ENCODE measurements at regions not wholly inside any gene's neighbourhood (a gene's known extent, or its start where the extent isn't known, plus 50 kb on each side); places are given as distances from the start of the nearest gene placed in this dataset.

- Histone ChIP-seq H3K9ac (replicated peaks; ENCODE audit: extremely low read depth, insufficient read depth, low read length) (no peak overlapping the region), H3K27ac (ENCODE audit: insufficient read depth, low read depth, low read length) (no peak overlapping the region), H3K79me2 (ENCODE audit: control insufficient read depth, insufficient read depth, low read length) (no peaks in the 10 kb centered on the region), H3K4me2 (ENCODE audit: insufficient read depth, low read length) (no peak overlapping the region), H2AFZ (ENCODE audit: low read depth, low read length) (no peak overlapping the region), H3K36me3 (ENCODE audit: control insufficient read depth in 2 of 2, extremely low read depth in 1 of 2, insufficient read depth in 2 of 2, low read length in 2 of 2) (no peaks in the 10 kb centered on the region), H3K27me3 (ENCODE audit: control insufficient read depth in 2 of 2, insufficient read depth in 2 of 2, low read length in 2 of 2) (no peaks in the 10 kb centered on the region), H3K9me3 (replicated peaks; ENCODE audit: control insufficient read depth, insufficient read depth, low read length) (no peaks in the 10 kb centered on the region), H3K4me3 (replicated peaks in 1 of 3; ENCODE audit: insufficient read depth in 1 of 3, low read depth in 1 of 3, low read length in 3 of 3) (no peak overlapping the region), H3K9me1 (replicated peaks; ENCODE audit: control insufficient read depth, extremely low read depth, insufficient read depth, low read length) (no peaks in the 10 kb centered on the region), H4K20me1 (replicated peaks; ENCODE audit: control insufficient read depth, extremely low read depth, insufficient read depth, low read length) (no peaks in the 10 kb centered on the region), H3K4me1 (ENCODE audit: control insufficient read depth, extremely low read depth, insufficient read depth, low read length) (no peaks in the 10 kb centered on the region)
- intact Hi-C loops (cut with micrococcal nuclease) (loop anchor here (10.0 kb wide), 1 partner anchor 195 kb away; no protein-coding TSS in a partner anchor), dilution Hi-C loops (cut with MboI; ENCODE audit: extremely low pct_ligation_motif_present, low sequenced_read_pairs) (no loop called here)
- FAIRE-seq (no peak), DNase-seq (ENCODE audit: low read depth, low spot score) (no peak)
- no TSS peak for BruUV-seq (replicated peaks)
- TF ChIP-seq EZH2 (IDR thresholded peaks at IDR 0.05; ENCODE audit: borderline replicate concordance, low read depth, low read length, severe bottlenecking), result no peak
- no peak for TF ChIP-seq FOS (IDR thresholded peaks at IDR 0.05; ENCODE audit: borderline replicate concordance, insufficient read depth, low read length)
- no peak for TF ChIP-seq JUN (IDR thresholded peaks at IDR 0.05; ENCODE audit: borderline replicate concordance, insufficient read depth, insufficient read length, low read depth)
- TF ChIP-seq GATA2 (IDR thresholded peaks at IDR 0.05; ENCODE audit: insufficient read depth, insufficient read length, low read depth, low read length), result no peak
- TF ChIP-seq POLR2AphosphoS5 (IDR thresholded peaks at IDR 0.05; ENCODE audit: insufficient read depth, low read depth, low read length), result no peak
- no peak for TF ChIP-seq MYC (IDR thresholded peaks at IDR 0.05; ENCODE audit: low read depth, low read length)
- TF ChIP-seq POLR2A (IDR thresholded peaks at IDR 0.05; ENCODE audit: low read depth, low read length), result no peak
- TF ChIP-seq, protein P1, sequence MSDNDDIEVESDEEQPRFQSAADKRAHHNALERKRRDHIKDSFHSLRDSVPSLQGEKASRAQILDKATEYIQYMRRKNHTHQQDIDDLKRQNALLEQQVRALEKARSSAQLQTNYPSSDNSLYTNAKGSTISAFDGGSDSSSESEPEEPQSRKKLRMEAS (IDR thresholded peaks at IDR 0.05; ENCODE audit: insufficient read depth, insufficient read length), result no peak
- TF ChIP-seq, protein P2, sequence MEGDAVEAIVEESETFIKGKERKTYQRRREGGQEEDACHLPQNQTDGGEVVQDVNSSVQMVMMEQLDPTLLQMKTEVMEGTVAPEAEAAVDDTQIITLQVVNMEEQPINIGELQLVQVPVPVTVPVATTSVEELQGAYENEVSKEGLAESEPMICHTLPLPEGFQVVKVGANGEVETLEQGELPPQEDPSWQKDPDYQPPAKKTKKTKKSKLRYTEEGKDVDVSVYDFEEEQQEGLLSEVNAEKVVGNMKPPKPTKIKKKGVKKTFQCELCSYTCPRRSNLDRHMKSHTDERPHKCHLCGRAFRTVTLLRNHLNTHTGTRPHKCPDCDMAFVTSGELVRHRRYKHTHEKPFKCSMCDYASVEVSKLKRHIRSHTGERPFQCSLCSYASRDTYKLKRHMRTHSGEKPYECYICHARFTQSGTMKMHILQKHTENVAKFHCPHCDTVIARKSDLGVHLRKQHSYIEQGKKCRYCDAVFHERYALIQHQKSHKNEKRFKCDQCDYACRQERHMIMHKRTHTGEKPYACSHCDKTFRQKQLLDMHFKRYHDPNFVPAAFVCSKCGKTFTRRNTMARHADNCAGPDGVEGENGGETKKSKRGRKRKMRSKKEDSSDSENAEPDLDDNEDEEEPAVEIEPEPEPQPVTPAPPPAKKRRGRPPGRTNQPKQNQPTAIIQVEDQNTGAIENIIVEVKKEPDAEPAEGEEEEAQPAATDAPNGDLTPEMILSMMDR (IDR thresholded peaks at IDR 0.05; ENCODE audit: extremely low read depth in 1 of 2, insufficient read depth in 1 of 2, low read depth in 1 of 2, low read length in 2 of 2), result no peak
- ChIA-PET CTCF (no interaction called here), POLR2A (no interaction called here)
These were observed 348.0 kb upstream of the LCORL start for GRCh38 chr4:18369561-18369960.

Data from endothelial cell of umbilical vein (primary cell).